ENCODE measurements at regions not wholly inside any gene's neighbourhood (a gene's known extent, or its start where the extent isn't known, plus 50 kb on each side); places are given as distances from the start of the nearest gene placed in this dataset.

DNA sequence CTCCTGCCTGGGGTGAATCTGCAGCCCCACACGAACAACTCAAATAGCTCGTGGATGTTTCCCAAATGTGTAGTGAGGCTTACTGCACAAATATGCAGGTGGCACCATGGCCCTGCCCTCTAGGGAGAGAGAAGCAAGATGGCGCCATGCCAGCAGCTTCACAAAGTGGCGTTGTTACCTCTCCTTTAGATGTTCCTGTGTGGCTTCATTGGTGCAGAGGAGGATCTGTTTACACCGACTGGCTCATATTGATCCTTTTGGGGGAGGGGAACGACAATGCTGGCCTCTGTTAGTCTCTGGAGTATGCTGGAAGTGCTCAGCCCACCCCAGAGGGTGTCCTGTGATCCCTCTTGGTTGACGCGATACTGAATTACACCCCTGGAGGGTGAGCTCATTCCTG, 99.5 kb upstream of the GATA6 start:
- Histone ChIP-seq H3K27me3 (ENCODE audit: control insufficient read depth, extremely low read depth, insufficient read depth, low read length) (no peaks in the 10 kb centered on the region), H3K4me1 (ENCODE audit: control insufficient read depth, extremely low read depth, insufficient read depth, low read length) (no peaks in the 10 kb centered on the region), H3K79me2 (ENCODE audit: control insufficient read depth, insufficient read depth, low read length) (no peaks in the 10 kb centered on the region), H3K4me3 (ENCODE audit: control insufficient read depth in 2 of 3, extremely low read depth in 1 of 3, insufficient read depth in 2 of 3, low read depth in 1 of 3, low read length in 3 of 3) (no peak overlapping the region), H2AFZ (ENCODE audit: control insufficient read depth, low read length) (no peak overlapping the region), H3K36me3 (ENCODE audit: control insufficient read depth in 2 of 2, extremely low read depth in 1 of 2, insufficient read depth in 2 of 2, low read length in 2 of 2) (no peaks in the 10 kb centered on the region), H4K20me1 (ENCODE audit: control insufficient read depth, extremely low read depth, insufficient read depth, low read length) (no peaks in the 10 kb centered on the region), H3K27ac (ENCODE audit: control insufficient read depth, insufficient read depth, low read length) (no peak overlapping the region), H3K9ac (ENCODE audit: control insufficient read depth, extremely low read depth, insufficient read depth, low read length) (no peak overlapping the region), H3K4me2 (ENCODE audit: control insufficient read depth, extremely low read depth, insufficient read depth, low read depth, low read length) (no peak overlapping the region), H3K9me3 (ENCODE audit: control insufficient read depth, low read depth, low read length) (no peaks in the 10 kb centered on the region), H3K9me1 (ENCODE audit: control insufficient read depth, extremely low read depth, insufficient read depth, low read length) (no peaks in the 10 kb centered on the region)
- no peak for DNase-seq (ENCODE audit: low read depth, low spot score)
- no peak for FAIRE-seq
- TF ChIP-seq EZH2 (IDR thresholded peaks at IDR 0.05; ENCODE audit: low read length), result no peak
- TF ChIP-seq, protein P1, sequence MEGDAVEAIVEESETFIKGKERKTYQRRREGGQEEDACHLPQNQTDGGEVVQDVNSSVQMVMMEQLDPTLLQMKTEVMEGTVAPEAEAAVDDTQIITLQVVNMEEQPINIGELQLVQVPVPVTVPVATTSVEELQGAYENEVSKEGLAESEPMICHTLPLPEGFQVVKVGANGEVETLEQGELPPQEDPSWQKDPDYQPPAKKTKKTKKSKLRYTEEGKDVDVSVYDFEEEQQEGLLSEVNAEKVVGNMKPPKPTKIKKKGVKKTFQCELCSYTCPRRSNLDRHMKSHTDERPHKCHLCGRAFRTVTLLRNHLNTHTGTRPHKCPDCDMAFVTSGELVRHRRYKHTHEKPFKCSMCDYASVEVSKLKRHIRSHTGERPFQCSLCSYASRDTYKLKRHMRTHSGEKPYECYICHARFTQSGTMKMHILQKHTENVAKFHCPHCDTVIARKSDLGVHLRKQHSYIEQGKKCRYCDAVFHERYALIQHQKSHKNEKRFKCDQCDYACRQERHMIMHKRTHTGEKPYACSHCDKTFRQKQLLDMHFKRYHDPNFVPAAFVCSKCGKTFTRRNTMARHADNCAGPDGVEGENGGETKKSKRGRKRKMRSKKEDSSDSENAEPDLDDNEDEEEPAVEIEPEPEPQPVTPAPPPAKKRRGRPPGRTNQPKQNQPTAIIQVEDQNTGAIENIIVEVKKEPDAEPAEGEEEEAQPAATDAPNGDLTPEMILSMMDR (optimal IDR thresholded peaks at IDR 0.05 in 1 of 3, IDR thresholded peaks at IDR 0.05 in 1 of 3, conservative IDR thresholded peaks at IDR 0.05 in 1 of 3; ENCODE audit: extremely low read depth in 1 of 3, insufficient read depth in 2 of 3, low read length in 3 of 3), result no peak
- dilution Hi-C loops (cut with MboI; ENCODE audit: extremely low pct_ligation_motif_present, low sequenced_read_pairs), result no loop called here

DNA sequence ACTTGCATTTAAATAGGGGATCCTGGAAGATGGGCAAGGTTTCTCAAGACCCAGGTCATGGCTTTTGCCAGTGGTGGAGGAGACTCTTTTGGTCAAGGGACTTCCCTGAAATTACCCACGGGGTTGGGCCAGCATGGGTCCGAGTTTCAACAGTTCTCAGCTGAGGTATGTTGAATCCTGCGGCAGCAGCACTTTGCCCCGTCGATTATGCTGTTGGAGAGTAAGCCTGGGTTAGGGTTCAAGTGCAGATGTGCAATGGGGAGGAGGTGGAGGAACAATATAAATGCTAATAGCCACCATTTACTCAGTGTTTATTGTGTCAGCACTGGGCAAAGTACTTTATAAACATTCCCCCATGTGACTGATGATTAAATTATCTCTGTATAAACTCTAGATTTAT, 96.0 kb upstream of the GATA6 start:
- no peak overlapping the region for H3K27ac ChIP-seq (ENCODE audit: control insufficient read depth, insufficient read depth, low read length)
- no peak overlapping the region for H2AFZ ChIP-seq (ENCODE audit: control insufficient read depth, low read length)
- TF ChIP-seq, protein P1 (optimal IDR thresholded peaks at IDR 0.05 in 1 of 3, IDR thresholded peaks at IDR 0.05 in 1 of 3, conservative IDR thresholded peaks at IDR 0.05 in 1 of 3; ENCODE audit: extremely low read depth in 1 of 3, insufficient read depth in 2 of 3, low read length in 3 of 3), result no peak
- TF ChIP-seq EZH2 (IDR thresholded peaks at IDR 0.05; ENCODE audit: low read length), result no peak
- no peak overlapping the region for H3K4me3 ChIP-seq (ENCODE audit: control insufficient read depth in 2 of 3, extremely low read depth in 1 of 3, insufficient read depth in 2 of 3, low read depth in 1 of 3, low read length in 3 of 3)
- H3K9ac ChIP-seq (ENCODE audit: control insufficient read depth, extremely low read depth, insufficient read depth, low read length), result no peak overlapping the region
- H3K9me3 ChIP-seq (ENCODE audit: control insufficient read depth, low read depth, low read length), result no peaks in the 10 kb centered on the region
- no peaks in the 10 kb centered on the region for H3K36me3 ChIP-seq (ENCODE audit: control insufficient read depth in 2 of 2, extremely low read depth in 1 of 2, insufficient read depth in 2 of 2, low read length in 2 of 2)
- no peaks in the 10 kb centered on the region for H4K20me1 ChIP-seq (ENCODE audit: control insufficient read depth, extremely low read depth, insufficient read depth, low read length)
- DNase-seq (ENCODE audit: low read depth, low spot score) (no peak), FAIRE-seq (no peak)
- H3K4me2 ChIP-seq (ENCODE audit: control insufficient read depth, extremely low read depth, insufficient read depth, low read depth, low read length), result no peak overlapping the region
- H3K4me1 ChIP-seq (ENCODE audit: control insufficient read depth, extremely low read depth, insufficient read depth, low read length), result no peaks in the 10 kb centered on the region
- dilution Hi-C loops (cut with MboI; ENCODE audit: extremely low pct_ligation_motif_present, low sequenced_read_pairs), result no loop called here
- no peaks in the 10 kb centered on the region for H3K27me3 ChIP-seq (ENCODE audit: control insufficient read depth, extremely low read depth, insufficient read depth, low read length)
- H3K79me2 ChIP-seq (ENCODE audit: control insufficient read depth, insufficient read depth, low read length), result no peaks in the 10 kb centered on the region
- H3K9me1 ChIP-seq (ENCODE audit: control insufficient read depth, extremely low read depth, insufficient read depth, low read length), result no peaks in the 10 kb centered on the region

Data from keratinocyte (primary cell).